ENCODE measurements at regions not wholly inside any gene's neighbourhood (a gene's known extent, or its start where the extent isn't known, plus 50 kb on each side); places are given as distances from the start of the nearest gene placed in this dataset.

GRCh38 chr6:15033850-15034203, 212.0 kb upstream of the JARID2 start:
- peak overlapping the region; percentile 69 for H3K27ac Mint-ChIP-seq
- peaks cover 18% of the 10 kb centered on the region for H3K4me1 Mint-ChIP-seq
- peaks cover 4% of the 10 kb centered on the region for H3K9me3 Mint-ChIP-seq
- ATAC-seq (ENCODE audit: low read depth) (no peak), DNase-seq (no peak)
- peak overlapping the region; percentile 5 for H3K4me3 Mint-ChIP-seq
- CTCF ChIA-PET, result interaction anchor here (0.6 kb wide), 1 partner anchor 409 kb away, joined by 4 read pairs; no protein-coding TSS in a partner anchor
- TF ChIP-seq CTCF (IDR thresholded peaks at IDR 0.05), result no peak
- intact Hi-C loops (cut with micrococcal nuclease), result no loop called here
- no peaks in the 10 kb centered on the region for H3K36me3 Mint-ChIP-seq (ENCODE audit: low read depth)
- POLR2A ChIA-PET, result interaction anchor here (0.6 kb wide), 1 partner anchor 80 kb away, joined by 3 read pairs; no protein-coding TSS in a partner anchor
- H3K27me3 Mint-ChIP-seq, result no peaks in the 10 kb centered on the region

- Mint-ChIP-seq H3K27ac (no peak overlapping the region), H3K27me3 (no peaks in the 10 kb centered on the region), H3K4me3 (no peak overlapping the region), H3K9me3 (no peaks in the 10 kb centered on the region), H3K4me1 (peaks cover 15% of the 10 kb centered on the region), H3K36me3 (ENCODE audit: low read depth) (no peaks in the 10 kb centered on the region)
- DNase-seq, result no peak
- TF ChIP-seq CTCF (IDR thresholded peaks at IDR 0.05), result no peak
- ChIA-PET POLR2A (no interaction called here), CTCF (no interaction called here)
- intact Hi-C loops (cut with micrococcal nuclease), result no loop called here
- ATAC-seq (ENCODE audit: low read depth), result no peak
Observed at GRCh38 chr6:15036690-15037245, 209.1 kb upstream of the JARID2 start.

DNA sequence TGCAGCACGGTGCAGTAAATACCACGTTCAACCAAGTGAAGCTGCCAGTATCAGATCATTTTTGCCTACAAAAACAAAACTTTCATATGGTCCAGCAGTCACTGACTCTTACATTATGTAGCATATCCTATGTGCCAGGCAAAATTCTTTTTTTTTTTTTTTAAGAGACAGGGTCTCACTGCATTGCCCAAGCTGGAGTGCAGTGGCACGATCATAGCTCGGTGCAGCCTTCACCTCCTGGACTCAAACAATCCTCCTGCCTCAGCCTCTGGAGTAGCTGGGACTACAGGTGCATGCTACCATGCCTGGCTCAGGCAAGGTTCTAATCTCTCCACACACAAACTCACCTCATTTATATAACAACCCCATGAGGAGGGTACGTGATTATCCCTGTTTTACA, 208.6 kb upstream of the JARID2 start:
- ChIA-PET POLR2A (no interaction called here), CTCF (no interaction called here)
- H3K36me3 Mint-ChIP-seq (ENCODE audit: low read depth), result no peaks in the 10 kb centered on the region
- H3K27ac Mint-ChIP-seq, result no peak overlapping the region
- ATAC-seq (ENCODE audit: low read depth) (no peak), DNase-seq (no peak)
- H3K4me1 Mint-ChIP-seq, result peaks cover 15% of the 10 kb centered on the region
- H3K4me3 Mint-ChIP-seq, result no peak overlapping the region
- no peak for TF ChIP-seq CTCF (IDR thresholded peaks at IDR 0.05)
- H3K9me3 Mint-ChIP-seq, result no peaks in the 10 kb centered on the region
- no peaks in the 10 kb centered on the region for H3K27me3 Mint-ChIP-seq
- intact Hi-C loops (cut with micrococcal nuclease), result no loop called here

DNA sequence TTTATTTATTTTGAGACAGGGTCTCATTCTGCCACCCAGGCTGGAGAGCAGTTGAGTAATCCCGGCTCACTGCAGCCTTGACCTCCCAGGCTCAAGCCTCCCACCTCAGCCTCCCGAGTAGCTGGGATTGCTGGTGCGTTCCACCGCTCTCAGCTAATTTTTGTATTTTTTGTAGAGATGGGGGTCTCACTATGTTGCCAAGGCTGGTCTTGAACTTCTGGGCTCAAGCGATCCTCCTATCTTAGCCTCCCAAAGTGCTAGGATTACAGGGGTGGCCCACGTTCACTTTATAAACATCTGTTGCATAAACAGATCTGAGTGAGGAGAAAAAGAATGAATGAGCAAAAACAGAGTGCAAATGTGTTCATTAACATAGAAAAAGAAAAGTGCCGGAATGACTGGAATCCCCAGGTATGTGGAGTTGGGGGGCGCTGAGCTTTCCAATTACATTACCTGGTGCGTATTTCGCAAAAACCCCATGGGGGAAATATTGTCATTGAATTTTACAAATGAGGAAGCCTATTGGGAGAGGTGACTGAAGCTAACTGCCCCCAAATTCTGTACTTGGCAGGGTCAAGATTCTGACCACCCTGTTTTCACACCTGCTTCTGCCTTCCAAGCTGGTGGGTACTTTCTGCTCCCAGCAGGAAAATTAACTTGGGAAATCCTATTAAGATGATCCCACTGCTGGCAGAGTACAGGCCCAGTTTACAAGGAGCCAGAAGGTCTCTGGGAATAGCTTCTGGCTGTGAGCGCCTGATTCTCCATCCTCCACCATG, 207.7 kb upstream of the JARID2 start:
- intact Hi-C loops (cut with micrococcal nuclease), result no loop called here
- ATAC-seq (ENCODE audit: low read depth) (no peak), DNase-seq (no peak)
- no peak for TF ChIP-seq CTCF (IDR thresholded peaks at IDR 0.05)
- ChIA-PET CTCF (interaction anchor here (0.5 kb wide), 1 partner anchor 167 kb away, joined by 3 read pairs; no protein-coding TSS in a partner anchor), POLR2A (interaction anchor here (0.5 kb wide), 1 partner anchor 48 kb away, joined by 3 read pairs; no protein-coding TSS in a partner anchor)
- H3K9me3 Mint-ChIP-seq, result no peaks in the 10 kb centered on the region
- no peak overlapping the region for H3K4me3 Mint-ChIP-seq
- no peak overlapping the region for H3K27ac Mint-ChIP-seq
- no peaks in the 10 kb centered on the region for H3K36me3 Mint-ChIP-seq (ENCODE audit: low read depth)
- no peaks in the 10 kb centered on the region for H3K27me3 Mint-ChIP-seq
- H3K4me1 Mint-ChIP-seq, result peaks cover 14% of the 10 kb centered on the region

DNA sequence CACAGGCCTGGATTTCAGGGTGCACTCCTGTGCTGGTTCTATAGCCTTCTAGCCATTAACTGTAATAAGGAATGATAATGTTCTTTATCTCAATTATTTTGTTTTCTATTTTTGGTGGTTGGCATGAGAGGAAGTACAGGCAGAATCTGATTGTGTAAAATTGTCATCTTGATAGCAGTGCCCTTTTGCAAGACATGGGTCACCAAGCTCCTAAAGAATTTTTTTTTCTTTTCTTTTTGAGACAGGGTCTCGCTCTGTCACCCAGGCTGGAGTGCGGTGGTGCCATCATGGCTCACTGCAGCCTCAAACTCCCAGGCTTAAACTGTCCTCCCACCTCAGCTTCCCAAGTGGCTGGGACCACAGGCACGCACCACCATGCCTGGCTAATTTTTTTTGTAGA, 206.7 kb upstream of the JARID2 start:
- no peak overlapping the region for H3K27ac Mint-ChIP-seq
- H3K36me3 Mint-ChIP-seq (ENCODE audit: low read depth), result no peaks in the 10 kb centered on the region
- H3K4me3 Mint-ChIP-seq, result no peak overlapping the region
- TF ChIP-seq CTCF (IDR thresholded peaks at IDR 0.05), result no peak
- DNase-seq (no peak), ATAC-seq (ENCODE audit: low read depth) (no peak)
- POLR2A ChIA-PET, result no interaction called here
- CTCF ChIA-PET, result no interaction called here
- peaks cover 5% of the 10 kb centered on the region for H3K4me1 Mint-ChIP-seq
- no peaks in the 10 kb centered on the region for H3K9me3 Mint-ChIP-seq
- intact Hi-C loops (cut with micrococcal nuclease), result no loop called here
- no peaks in the 10 kb centered on the region for H3K27me3 Mint-ChIP-seq

Data from activated B cell treated with CpG ODN at 0.5 μM for 24 hours (primary cell).